HG03469 (cell line): ENCODE measurements at regions not wholly inside any gene's neighbourhood (a gene's known extent, or its start where the extent isn't known, plus 50 kb on each side); places are given as distances from the start of the nearest gene placed in this dataset.
A peak's percentile ranks its signal among the peaks of the same experiment; 100 is the strongest.

Source experiments
- ATAC-seq: cut with Tn5 transposase; IDR thresholded peaks from one replicate; pipeline ENCODE4 v1.9.1; 2021; ENCODE audit warnings: mild to moderate bottlenecking, moderate library complexity, moderate number of reproducible peaks; ENCODE audit not compliant: unreplicated experiment

DNA sequence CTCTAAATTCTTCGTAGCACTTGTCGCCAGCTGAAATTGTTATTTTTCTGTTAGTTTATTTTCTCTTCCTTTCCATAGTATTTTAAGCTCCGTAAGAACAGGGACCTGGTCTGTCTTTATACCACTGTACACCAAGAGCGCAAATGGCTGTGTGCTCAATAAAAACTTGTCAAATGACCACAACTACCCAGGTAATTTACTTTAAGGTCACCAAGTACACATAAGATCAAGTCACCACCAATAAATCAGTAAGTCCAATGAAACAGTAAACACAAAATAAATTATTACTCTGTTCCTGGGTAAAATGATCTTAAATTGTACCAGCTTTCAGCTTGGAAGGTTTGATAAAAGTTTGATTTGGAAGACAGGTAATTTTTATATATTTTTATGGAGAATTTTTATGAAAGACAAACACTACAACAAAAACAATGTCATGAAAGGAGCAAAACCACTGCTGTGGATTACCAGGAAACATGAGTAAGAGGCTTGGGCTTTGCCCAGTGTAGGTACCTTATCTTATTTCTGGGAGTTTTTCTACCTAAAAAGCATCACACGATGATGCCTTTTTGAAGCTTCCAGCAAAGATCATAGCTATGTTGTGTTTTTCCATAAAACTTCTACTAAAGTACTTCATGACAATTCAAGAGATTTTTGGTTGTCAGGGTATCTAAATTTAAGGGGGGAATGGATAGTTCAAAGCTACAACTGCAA lies 406.8 kb downstream of the SHQ1 start:
- ATAC-seq: no peak

GRCh38 chr3:72440491-72440890 lies 407.8 kb downstream of the SHQ1 start:
- ATAC-seq: peak; percentile 43

DNA sequence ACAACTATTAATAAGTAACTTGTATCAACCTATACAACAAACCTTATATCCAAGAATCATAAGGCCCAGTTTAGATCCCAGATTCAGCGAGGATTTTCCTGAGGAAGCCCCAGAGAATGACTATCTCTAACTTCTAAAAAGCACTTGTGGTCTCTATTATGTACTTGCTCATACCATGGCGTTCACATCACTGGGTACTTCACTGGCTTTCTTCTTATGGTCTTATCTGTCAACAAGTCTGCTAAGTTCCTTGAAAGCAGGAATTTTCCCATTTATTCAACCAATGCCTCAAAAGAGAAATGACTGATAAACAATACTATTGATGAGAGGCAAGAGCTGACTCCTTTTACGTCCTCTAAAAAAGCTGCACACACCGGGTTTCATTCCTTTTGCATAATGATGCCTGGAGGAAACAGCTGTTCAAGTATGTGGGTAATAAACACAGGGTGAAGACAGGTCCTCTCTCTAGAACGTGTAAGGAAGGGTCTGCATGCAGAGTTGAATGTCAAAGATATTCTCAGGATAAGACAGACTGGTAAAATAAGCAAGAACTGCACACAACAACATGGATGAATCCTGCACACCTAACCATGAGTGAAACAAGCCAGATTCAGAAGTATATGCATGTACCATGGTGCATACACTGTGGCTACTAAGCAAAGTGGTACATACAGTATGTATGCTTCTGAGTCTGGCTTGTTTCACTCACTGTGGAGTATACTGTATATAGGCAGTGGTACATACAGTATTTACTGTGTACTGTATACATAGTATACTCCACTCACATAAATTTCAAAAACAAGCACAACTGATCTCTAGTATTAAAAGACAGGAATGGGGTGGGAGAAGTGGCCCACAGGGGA lies 408.7 kb downstream of the SHQ1 start:
- no peak for ATAC-seq

DNA sequence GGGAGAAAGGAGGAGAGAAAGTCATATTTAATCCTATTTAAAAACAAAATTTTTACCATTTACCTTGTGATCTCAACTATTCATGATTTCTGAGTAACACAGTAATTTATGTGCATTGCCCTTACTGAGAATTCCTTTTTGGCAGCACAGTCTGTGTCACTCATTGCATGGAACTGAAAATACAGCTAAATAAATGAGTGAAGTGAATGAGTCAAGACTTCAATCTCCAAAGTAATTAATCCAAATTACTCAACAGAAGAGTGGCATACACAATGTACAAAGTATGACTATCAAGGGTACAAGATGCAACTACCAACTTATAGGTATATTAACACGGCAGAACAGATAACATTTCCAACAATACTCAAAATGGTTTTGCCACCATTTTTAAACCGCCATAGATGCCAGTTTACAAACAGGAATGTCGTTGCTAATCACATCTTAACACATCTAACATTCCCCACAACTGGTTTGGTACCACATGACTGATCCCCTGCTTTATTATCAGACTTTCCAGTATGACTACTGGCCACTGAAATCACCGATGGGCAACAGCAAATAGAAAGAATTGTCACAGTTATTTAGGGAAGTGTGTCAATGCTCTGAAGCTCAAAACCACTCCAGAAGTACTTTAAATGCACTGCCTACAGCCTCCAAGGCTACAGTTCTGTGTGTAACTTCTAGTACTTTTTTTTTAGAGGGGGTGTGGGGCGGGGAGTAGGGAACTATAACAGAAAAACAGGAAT lies 410.4 kb downstream of the SHQ1 start:
- ATAC-seq: no peak

DNA sequence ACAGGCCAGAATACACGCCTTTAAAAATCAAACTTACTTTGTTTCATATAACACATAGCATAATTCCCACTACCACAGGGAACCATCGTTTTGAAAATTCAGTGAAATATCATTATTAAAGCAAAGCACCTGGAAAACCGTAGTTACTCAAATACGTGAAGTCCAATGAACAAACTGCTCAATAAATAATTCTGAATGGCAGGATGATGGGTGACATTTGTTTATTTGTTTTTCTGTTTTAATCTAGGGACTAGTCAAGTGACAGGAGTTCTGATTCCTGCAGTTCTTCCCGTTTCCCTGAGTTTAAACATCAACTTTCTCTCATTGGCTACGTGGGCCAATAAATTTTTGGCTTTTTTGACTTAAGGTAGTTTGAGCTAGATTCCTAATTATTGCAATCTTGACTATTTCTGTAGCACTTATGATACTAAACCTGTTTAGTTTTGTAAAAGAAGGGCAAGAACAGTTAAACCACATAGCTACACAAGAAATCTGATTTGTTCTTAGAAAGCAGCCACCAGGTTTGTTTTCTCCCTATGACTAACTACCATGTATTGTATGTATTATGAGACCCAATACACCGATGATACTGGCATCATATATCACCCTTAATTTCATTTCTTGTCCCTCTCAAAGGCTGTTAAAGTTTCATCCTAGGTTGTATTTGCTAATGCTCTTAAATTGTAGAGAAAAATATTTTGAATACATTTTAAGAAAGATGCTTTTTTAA lies 411.2 kb downstream of the SHQ1 start:
- no peak for ATAC-seq

- no peak for ATAC-seq
Observed at GRCh38 chr3:72434296-72434695, 413.9 kb downstream of the SHQ1 start.

- no peak for ATAC-seq
Observed at GRCh38 chr3:72432246-72432645, 416.0 kb downstream of the SHQ1 start.

- no peak for ATAC-seq
Observed at GRCh38 chr3:72429589-72430353, 418.5 kb downstream of the SHQ1 start.

GRCh38 chr3:72428803-72429202 lies 419.4 kb downstream of the SHQ1 start:
- no peak for ATAC-seq

GRCh38 chr3:72427624-72428023 lies 420.6 kb downstream of the SHQ1 start:
- ATAC-seq: no peak

- peak; percentile 55 for ATAC-seq
Observed at GRCh38 chr3:72426618-72427397, 421.4 kb downstream of the SHQ1 start.

DNA sequence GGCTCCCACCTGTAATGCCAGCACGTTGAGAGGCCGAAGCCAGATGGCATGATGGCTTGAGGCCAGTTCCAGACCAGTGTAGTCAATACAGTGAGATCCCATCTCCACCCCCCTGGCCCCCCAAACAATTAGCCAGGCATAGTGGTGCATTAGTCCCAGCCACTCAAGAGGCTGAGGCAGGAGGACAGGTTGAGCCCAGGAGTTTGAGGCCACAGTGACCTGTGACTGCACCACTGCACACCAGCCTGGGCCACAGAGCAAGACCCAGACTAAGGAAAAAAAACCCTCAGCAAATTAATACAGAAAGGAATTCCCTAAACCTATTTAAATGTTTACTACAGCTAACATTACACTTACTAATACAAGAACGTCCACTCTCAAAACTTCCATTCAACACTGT lies 424.6 kb downstream of the SHQ1 start:
- no peak for ATAC-seq

DNA sequence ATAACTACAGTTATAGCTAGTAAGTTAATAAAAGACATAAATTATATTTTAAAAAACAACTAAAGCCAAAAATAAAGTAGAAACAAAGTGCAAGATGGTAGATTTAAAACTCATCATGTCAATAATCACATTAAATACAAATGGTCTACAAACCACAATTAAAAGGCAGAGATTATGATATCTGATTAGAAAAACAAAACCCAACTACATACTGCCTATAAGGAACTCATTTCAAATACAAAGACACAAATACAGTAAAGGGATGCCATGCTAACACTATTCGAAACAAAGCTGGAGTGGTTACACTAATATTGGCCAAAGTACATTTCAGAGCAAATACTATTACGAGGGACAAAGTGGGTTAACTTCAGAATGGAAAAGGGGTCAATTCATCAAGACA lies 426.5 kb downstream of the SHQ1 start:
- no peak for ATAC-seq

DNA sequence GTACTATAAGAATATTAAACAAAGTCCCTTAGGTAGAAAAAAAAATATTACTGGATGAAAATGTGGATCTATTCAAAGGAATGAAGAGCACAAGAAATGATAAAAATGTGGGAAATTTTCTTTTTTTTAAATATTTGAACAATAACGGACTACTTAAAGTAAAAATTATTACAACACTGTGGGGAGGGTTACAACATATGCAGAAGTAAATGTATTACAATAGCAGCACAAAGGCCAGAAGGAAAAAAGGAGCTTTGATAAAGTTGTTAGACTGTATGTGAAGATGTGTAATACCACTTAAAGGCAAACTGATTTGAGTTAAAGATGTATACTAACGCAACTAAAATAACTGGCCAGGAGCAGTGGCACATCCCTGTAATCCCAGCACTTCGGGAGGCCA lies 427.1 kb downstream of the SHQ1 start:
- no peak for ATAC-seq

DNA sequence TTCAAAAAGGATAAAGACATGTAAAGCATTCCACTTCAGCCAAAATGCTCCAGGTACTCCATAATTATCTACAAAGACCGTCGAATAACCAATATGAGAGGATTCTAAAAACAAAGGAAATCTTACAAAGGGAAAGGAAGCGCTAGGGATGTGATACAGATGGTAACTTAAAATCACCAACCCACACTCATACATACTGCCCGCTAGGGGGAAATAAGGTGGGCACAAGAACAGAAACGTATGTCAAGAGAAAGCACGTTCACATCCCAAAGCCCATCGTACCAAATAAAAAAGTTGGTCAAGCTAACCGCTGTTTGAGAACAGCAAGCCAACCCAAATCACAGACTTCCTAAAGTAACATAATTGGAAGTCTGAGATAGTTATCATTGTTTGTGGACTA lies 429.4 kb downstream of the SHQ1 start:
- ATAC-seq: no peak

DNA sequence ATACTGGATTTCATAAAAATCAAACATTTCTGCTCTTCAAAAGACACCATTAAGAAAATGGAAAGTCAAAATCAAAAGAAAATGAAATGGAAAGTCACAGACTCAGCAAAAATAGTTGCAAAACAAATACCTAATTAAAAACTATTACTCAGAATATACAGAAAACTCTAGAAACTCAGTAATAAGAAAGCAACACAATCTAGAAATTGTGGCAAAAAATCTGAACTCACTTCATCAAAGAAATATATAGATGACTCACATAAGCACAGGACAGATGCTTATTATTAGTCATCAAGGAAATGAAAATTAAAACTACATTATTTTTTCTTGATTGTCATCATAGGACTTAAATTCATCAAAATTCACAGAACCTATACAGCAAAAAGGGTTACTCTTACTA lies 430.0 kb downstream of the SHQ1 start:
- no peak for ATAC-seq

GRCh38 chr3:72414481-72415016 lies 433.7 kb downstream of the SHQ1 start:
- ATAC-seq: no peak

- no peak for ATAC-seq
Observed at GRCh38 chr3:72413228-72413627, 435.0 kb downstream of the SHQ1 start.

DNA sequence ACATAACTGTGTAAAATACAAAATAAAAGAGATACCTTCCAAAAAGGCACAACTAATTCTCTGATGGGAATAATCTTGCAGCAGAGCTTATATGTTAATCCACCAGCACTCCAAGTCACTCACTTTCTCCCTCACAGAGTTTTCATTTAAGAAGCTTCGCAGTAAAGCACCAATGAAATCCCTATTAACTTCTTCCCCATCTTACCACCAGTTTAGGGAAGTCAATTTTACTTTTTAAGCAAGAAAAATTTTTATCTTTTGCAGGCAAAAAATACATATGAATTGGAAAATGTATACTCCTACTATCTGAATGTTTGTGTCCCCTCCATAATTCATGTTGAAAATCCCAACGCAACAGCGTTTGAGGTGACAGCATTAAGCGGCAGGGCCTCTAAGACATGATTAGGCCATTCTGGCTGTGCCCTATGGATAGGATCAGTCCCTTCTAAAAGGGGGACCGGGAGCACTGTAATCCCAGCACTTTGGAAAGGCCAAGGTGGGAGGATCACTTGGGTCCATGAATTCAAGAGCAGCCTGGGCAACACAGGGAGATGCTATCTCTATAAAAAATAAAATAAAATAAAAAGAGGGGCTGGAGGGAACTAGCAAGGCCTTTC lies 435.8 kb downstream of the SHQ1 start:
- ATAC-seq: no peak
